Sigmoid colon (tissue), 4 donors: ENCODE measurements at regions not wholly inside any gene's neighbourhood (a gene's known extent, or its start where the extent isn't known, plus 50 kb on each side); places are given as distances from the start of the nearest gene placed in this dataset.

Experiments
- POLR2A ChIP-seq, 2 donors: fragments of 450-650 bp; IDR thresholded peaks; one replicate each; pipeline ENCODE4 v1.6.1; 2016; ENCODE audit warnings: antibody characterized with exemption in 2 of 2, mild to moderate bottlenecking in 2 of 2, moderate library complexity in 2 of 2
- POLR2AphosphoS5 ChIP-seq, 4 donors: sonication (generic); formaldehyde crosslinking; IDR thresholded peaks; one replicate each; pipeline ENCODE4 v1.6.1; 2017; ENCODE audit warnings: antibody characterized with exemption in 4 of 4
- TF ChIP-seq, protein P1 (sequence below), 4 experiments: fragments of 450-650 bp in 3 of 4; fragments of 200-600 bp in 1 of 4; IDR thresholded peaks; one replicate each; pipeline ENCODE4 v1.5.1; 2016 to 2019; ENCODE audit warnings: antibody characterized with exemption in 4 of 4, mild to moderate bottlenecking in 3 of 4, moderate library complexity in 2 of 4

DNA sequence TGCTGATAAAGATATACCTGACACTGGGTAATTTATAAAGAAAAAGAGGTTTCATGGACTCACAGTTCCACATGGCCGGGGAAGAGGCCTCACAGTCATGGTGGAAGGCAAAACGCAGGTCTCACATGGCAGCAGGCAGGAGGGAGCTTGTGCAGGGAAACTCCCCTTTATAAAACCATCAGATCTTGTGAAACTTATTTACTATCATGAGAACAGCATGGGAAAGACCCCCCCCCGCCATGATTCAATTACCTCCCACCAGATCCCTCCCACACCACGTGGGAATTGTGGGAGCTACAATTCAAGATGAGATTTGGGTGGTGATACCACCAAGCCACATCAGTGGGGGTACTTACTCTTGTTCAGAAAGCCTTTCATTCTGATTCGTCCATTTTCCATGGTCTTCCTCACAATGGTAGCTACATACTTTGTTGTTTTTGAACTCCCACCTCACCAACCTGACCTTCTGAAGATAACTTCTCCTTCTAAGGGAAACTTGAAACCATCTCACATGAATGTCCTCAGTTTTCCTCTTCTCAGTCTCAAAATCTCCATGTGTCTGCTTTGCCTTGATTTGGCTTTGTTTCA lies 275.6 kb upstream of the PROK2 start:
- TF ChIP-seq, protein P1, sequence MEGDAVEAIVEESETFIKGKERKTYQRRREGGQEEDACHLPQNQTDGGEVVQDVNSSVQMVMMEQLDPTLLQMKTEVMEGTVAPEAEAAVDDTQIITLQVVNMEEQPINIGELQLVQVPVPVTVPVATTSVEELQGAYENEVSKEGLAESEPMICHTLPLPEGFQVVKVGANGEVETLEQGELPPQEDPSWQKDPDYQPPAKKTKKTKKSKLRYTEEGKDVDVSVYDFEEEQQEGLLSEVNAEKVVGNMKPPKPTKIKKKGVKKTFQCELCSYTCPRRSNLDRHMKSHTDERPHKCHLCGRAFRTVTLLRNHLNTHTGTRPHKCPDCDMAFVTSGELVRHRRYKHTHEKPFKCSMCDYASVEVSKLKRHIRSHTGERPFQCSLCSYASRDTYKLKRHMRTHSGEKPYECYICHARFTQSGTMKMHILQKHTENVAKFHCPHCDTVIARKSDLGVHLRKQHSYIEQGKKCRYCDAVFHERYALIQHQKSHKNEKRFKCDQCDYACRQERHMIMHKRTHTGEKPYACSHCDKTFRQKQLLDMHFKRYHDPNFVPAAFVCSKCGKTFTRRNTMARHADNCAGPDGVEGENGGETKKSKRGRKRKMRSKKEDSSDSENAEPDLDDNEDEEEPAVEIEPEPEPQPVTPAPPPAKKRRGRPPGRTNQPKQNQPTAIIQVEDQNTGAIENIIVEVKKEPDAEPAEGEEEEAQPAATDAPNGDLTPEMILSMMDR (IDR thresholded peaks at IDR 0.05): no peak
- TF ChIP-seq POLR2AphosphoS5 (IDR thresholded peaks at IDR 0.05) (no peak), POLR2A (IDR thresholded peaks at IDR 0.05) (no peak)
